ENCODE measurements at regions not wholly inside any gene's neighbourhood (a gene's known extent, or its start where the extent isn't known, plus 50 kb on each side); places are given as distances from the start of the nearest gene placed in this dataset.

DNA sequence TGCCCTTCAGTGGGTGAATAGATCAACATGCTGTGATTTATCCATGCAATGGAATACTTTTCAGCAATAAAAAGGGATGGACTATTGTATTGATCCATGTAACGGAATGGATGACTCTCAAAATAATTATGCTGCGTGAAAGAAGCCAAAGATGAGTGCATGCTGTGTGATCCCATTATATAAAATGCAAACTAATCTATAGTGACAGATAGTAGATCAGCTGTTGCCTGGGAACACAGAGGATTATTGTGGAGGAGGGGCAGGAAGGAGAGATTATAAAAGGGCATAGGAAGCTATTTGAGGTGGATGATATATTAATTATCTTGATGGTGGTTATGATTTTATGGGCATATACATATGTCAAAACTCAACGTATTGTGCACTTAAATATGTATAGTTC lies 55.5 kb upstream of the ADAM23 start:
- TF ChIP-seq, protein P1, sequence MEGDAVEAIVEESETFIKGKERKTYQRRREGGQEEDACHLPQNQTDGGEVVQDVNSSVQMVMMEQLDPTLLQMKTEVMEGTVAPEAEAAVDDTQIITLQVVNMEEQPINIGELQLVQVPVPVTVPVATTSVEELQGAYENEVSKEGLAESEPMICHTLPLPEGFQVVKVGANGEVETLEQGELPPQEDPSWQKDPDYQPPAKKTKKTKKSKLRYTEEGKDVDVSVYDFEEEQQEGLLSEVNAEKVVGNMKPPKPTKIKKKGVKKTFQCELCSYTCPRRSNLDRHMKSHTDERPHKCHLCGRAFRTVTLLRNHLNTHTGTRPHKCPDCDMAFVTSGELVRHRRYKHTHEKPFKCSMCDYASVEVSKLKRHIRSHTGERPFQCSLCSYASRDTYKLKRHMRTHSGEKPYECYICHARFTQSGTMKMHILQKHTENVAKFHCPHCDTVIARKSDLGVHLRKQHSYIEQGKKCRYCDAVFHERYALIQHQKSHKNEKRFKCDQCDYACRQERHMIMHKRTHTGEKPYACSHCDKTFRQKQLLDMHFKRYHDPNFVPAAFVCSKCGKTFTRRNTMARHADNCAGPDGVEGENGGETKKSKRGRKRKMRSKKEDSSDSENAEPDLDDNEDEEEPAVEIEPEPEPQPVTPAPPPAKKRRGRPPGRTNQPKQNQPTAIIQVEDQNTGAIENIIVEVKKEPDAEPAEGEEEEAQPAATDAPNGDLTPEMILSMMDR (IDR thresholded peaks at IDR 0.05): no peak
- no peak for TF ChIP-seq POLR2A (IDR thresholded peaks at IDR 0.05)
